Endothelial cell of umbilical vein (primary cell): ENCODE measurements at regions not wholly inside any gene's neighbourhood (a gene's known extent, or its start where the extent isn't known, plus 50 kb on each side); places are given as distances from the start of the nearest gene placed in this dataset.

ENCODE experiments used
- BruUV-seq: library from RNA; stranded (reverse); fragments of 400-500 nt; replicated peaks from 2 replicates; lab custom pipeline; 2021; lab: Mats Ljungman, UMichigan
- CTCF ChIA-PET: fragments of 300-600, 350-600 bp; sonication (Branson Sonifier 250); formaldehyde crosslinking; loops from one replicate; lab custom pipeline; 2021; ENCODE audit warnings: antibody characterized with exemption, inconsistent platforms; lab: Charles Lee
- POLR2A ChIA-PET: fragments of 300-600, 350-600 bp; sonication (Branson Sonifier 250); formaldehyde crosslinking; loops from one replicate; lab custom pipeline; 2021; ENCODE audit warnings: antibody characterized with exemption, inconsistent platforms; lab: Charles Lee
- DNase-seq: peaks from one replicate; pipeline ENCODE4 v3.0.0-alpha.2; 2011; ENCODE audit warnings: low read depth, low spot score
- FAIRE-seq: peaks from 2 replicates; lab custom pipeline; 2011; peaks lifted over from hg19 to GRCh38; lab: Jason Lieb, UNC
- H2AFZ ChIP-seq: 2 replicates; pipeline ENCODE4 v1.6.0; 2012; ENCODE audit warnings: low read depth, low read length, control low read depth, inconsistent platforms
- H3K27ac ChIP-seq: 2 replicates; pipeline ENCODE4 v1.5.1; 2011; ENCODE audit warnings: low read depth, mild to moderate bottlenecking, control low read depth, low read length, moderate library complexity; ENCODE audit not compliant: insufficient read depth
- H3K27me3 ChIP-seq, 2 experiments: 2 replicates each; pipeline versions ENCODE4 v1.6.0 to v1.6.1; 2011; ENCODE audit warnings: low read length in 2 of 2, mixed read lengths in 1 of 2; ENCODE audit not compliant: control insufficient read depth in 2 of 2, insufficient read depth in 2 of 2
- H3K36me3 ChIP-seq, 2 experiments: 2 replicates in 1 of 2; 3 replicates in 1 of 2; pipeline ENCODE4 v1.5.1; 2011; ENCODE audit warnings: low read length in 2 of 2, mild to moderate bottlenecking in 1 of 2, moderate library complexity in 1 of 2; ENCODE audit not compliant: control insufficient read depth in 2 of 2, insufficient read depth in 2 of 2; ENCODE audit errors: extremely low read depth in 1 of 2
- H3K4me1 ChIP-seq: 3 replicates; pipeline ENCODE4 v1.5.1; 2011; ENCODE audit warnings: mild to moderate bottlenecking, low read length; ENCODE audit not compliant: control insufficient read depth, insufficient read depth; ENCODE audit errors: extremely low read depth
- H3K4me2 ChIP-seq: 2 replicates; pipeline ENCODE4 v1.6.1; 2011; ENCODE audit warnings: low read length, control low read depth, mixed read lengths; ENCODE audit not compliant: insufficient read depth
- H3K4me3 ChIP-seq, 3 experiments: fragments of 200-600 bp in 1 of 3; sonication (generic), shearing (Covaris generic) in 1 of 3; replicated peaks in 1 of 3; 2 replicates each; pipeline ENCODE4 v1.5.1; 2011 to 2016; ENCODE audit warnings: control low read depth in 3 of 3, low read length in 3 of 3, mild to moderate bottlenecking in 2 of 3, inconsistent platforms in 1 of 3, low read depth in 1 of 3, moderate library complexity in 1 of 3; ENCODE audit not compliant: insufficient read depth in 1 of 3
- H3K79me2 ChIP-seq: 2 replicates; pipeline ENCODE4 v1.6.0; 2012; ENCODE audit warnings: low read length, inconsistent platforms; ENCODE audit not compliant: control insufficient read depth, insufficient read depth
- H3K9ac ChIP-seq: replicated peaks from 2 replicates; pipeline ENCODE3; 2011; ENCODE audit warnings: low read length, control low read depth; ENCODE audit not compliant: insufficient read depth; ENCODE audit errors: extremely low read depth
- H3K9me1 ChIP-seq: replicated peaks from 3 replicates; pipeline ENCODE4 v1.6.0; 2011; ENCODE audit warnings: mild to moderate bottlenecking, low read length; ENCODE audit not compliant: control insufficient read depth, insufficient read depth; ENCODE audit errors: extremely low read depth
- H3K9me3 ChIP-seq: replicated peaks from 2 replicates; pipeline ENCODE4 v1.5.1; 2012; ENCODE audit warnings: low read length, inconsistent platforms; ENCODE audit not compliant: control insufficient read depth, insufficient read depth
- H4K20me1 ChIP-seq: replicated peaks from 2 replicates; pipeline ENCODE3; 2011; ENCODE audit warnings: mild to moderate bottlenecking, low read length; ENCODE audit not compliant: control insufficient read depth, insufficient read depth; ENCODE audit errors: extremely low read depth
- EZH2 ChIP-seq: IDR thresholded peaks from 2 replicates; pipeline ENCODE4 v1.6.1; 2012; ENCODE audit warnings: borderline replicate concordance, low read depth, mild to moderate bottlenecking, moderate library complexity, low read length, inconsistent platforms; ENCODE audit not compliant: severe bottlenecking
- FOS ChIP-seq: IDR thresholded peaks from 2 replicates; pipeline ENCODE4 v1.6.1; 2011; ENCODE audit warnings: mild to moderate bottlenecking, low read length, moderate library complexity, borderline replicate concordance; ENCODE audit not compliant: insufficient read depth
- GATA2 ChIP-seq: IDR thresholded peaks from 2 replicates; pipeline ENCODE4 v1.7.0; 2011; ENCODE audit warnings: low read depth, mild to moderate bottlenecking, moderate library complexity, mixed read lengths, low read length; ENCODE audit not compliant: insufficient read length, insufficient read depth
- JUN ChIP-seq: IDR thresholded peaks from 2 replicates; pipeline ENCODE4 v1.6.1; 2011; ENCODE audit warnings: borderline replicate concordance, low read depth; ENCODE audit not compliant: insufficient read length, insufficient read depth
- MYC ChIP-seq: IDR thresholded peaks from one replicate; pipeline ENCODE4 v1.6.1; 2011; ENCODE audit warnings: mild to moderate bottlenecking, low read depth, low read length
- POLR2A ChIP-seq: IDR thresholded peaks from 2 replicates; pipeline ENCODE4 v1.6.1; 2012; ENCODE audit warnings: low read depth, mild to moderate bottlenecking, control low read depth, low read length
- POLR2AphosphoS5 ChIP-seq: IDR thresholded peaks from 2 replicates; pipeline ENCODE4 v1.6.1; 2012; ENCODE audit warnings: low read depth, mild to moderate bottlenecking, control low read depth, low read length, moderate library complexity; ENCODE audit not compliant: insufficient read depth
- dilution Hi-C: fragments of 300-500 bp; cut with MboI; formaldehyde crosslinking; loops from one replicate; pipeline ENCODE4 v1.15.0; 2019; ENCODE audit warnings: low sequenced_read_pairs; ENCODE audit not compliant: extremely low pct_ligation_motif_present
- intact Hi-C: fragments of 100-400 bp; cut with micrococcal nuclease; formaldehyde crosslinking; loops from one replicate; pipeline ENCODE4 v1.10.0; 2022
- TF ChIP-seq, protein P1 (sequence below), 2 donors: IDR thresholded peaks; 1 replicate in 1 of 2; 2 replicates in 1 of 2; pipeline ENCODE4 v1.5.1; 2011; ENCODE audit warnings: low read length in 2 of 2, mild to moderate bottlenecking in 2 of 2, moderate library complexity in 2 of 2, control low read depth in 1 of 2, inconsistent platforms in 1 of 2, low read depth in 1 of 2; ENCODE audit not compliant: insufficient read depth in 1 of 2; ENCODE audit errors: extremely low read depth in 1 of 2
- TF ChIP-seq, protein P2 (sequence below): IDR thresholded peaks from 2 replicates; pipeline ENCODE4 v1.6.1; 2011; ENCODE audit not compliant: insufficient read depth, insufficient read length

DNA sequence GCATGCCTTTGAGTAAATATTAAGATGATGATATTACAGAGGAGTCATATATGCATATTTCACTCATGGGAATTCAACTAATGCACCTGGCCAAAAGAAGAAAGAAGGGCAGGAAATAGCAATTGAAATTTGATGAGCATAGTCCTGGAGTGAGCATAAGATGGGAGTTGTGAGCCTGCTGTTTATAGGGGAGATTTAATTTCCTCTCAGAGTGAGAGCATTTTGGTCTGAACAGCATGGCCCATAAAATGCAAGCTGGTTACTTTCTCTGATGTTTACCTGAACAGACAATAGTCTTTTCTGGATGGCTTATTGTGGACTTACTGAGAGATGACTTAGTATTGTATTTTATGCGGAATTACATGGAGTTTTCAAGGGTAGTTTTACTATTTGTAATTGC, 53.6 kb downstream of the FHIP1A start:
- no peak overlapping the region for H3K4me3 ChIP-seq
- H3K9me1 ChIP-seq = no peaks in the 10 kb centered on the region
- DNase-seq (no peak), FAIRE-seq (no peak)
- H4K20me1 ChIP-seq = no peaks in the 10 kb centered on the region
- dilution Hi-C loops = no loop called here
- H3K4me1 ChIP-seq = no peaks in the 10 kb centered on the region
- no peak overlapping the region for H3K27ac ChIP-seq
- H3K36me3 ChIP-seq = no peaks in the 10 kb centered on the region
- intact Hi-C loops = no loop called here
- TF ChIP-seq MYC = no peak
- TF ChIP-seq POLR2A = no peak
- TF ChIP-seq, protein P1, sequence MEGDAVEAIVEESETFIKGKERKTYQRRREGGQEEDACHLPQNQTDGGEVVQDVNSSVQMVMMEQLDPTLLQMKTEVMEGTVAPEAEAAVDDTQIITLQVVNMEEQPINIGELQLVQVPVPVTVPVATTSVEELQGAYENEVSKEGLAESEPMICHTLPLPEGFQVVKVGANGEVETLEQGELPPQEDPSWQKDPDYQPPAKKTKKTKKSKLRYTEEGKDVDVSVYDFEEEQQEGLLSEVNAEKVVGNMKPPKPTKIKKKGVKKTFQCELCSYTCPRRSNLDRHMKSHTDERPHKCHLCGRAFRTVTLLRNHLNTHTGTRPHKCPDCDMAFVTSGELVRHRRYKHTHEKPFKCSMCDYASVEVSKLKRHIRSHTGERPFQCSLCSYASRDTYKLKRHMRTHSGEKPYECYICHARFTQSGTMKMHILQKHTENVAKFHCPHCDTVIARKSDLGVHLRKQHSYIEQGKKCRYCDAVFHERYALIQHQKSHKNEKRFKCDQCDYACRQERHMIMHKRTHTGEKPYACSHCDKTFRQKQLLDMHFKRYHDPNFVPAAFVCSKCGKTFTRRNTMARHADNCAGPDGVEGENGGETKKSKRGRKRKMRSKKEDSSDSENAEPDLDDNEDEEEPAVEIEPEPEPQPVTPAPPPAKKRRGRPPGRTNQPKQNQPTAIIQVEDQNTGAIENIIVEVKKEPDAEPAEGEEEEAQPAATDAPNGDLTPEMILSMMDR (IDR thresholded peaks at IDR 0.05; ENCODE audit: extremely low read depth in 1 of 2, insufficient read depth in 1 of 2, low read depth in 1 of 2, low read length in 2 of 2) = no peak
- TF ChIP-seq EZH2 = no peak
- TF ChIP-seq FOS = no peak
- no peak for TF ChIP-seq POLR2AphosphoS5
- no peak for TF ChIP-seq JUN
- TF ChIP-seq, protein P2, sequence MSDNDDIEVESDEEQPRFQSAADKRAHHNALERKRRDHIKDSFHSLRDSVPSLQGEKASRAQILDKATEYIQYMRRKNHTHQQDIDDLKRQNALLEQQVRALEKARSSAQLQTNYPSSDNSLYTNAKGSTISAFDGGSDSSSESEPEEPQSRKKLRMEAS = no peak
- no peak for TF ChIP-seq GATA2
- H2AFZ ChIP-seq = no peak overlapping the region
- no peaks in the 10 kb centered on the region for H3K9me3 ChIP-seq
- no peaks in the 10 kb centered on the region for H3K79me2 ChIP-seq
- no peak overlapping the region for H3K4me2 ChIP-seq
- ChIA-PET POLR2A (no interaction called here), CTCF (no interaction called here)
- H3K9ac ChIP-seq = no peak overlapping the region
- peaks cover 2 to 4% of the 10 kb centered on the region in 2 experiments for H3K27me3 ChIP-seq
- no TSS peak for BruUV-seq
